ENCODE measurements at regions not wholly inside any gene's neighbourhood (a gene's known extent, or its start where the extent isn't known, plus 50 kb on each side); places are given as distances from the start of the nearest gene placed in this dataset.

DNA sequence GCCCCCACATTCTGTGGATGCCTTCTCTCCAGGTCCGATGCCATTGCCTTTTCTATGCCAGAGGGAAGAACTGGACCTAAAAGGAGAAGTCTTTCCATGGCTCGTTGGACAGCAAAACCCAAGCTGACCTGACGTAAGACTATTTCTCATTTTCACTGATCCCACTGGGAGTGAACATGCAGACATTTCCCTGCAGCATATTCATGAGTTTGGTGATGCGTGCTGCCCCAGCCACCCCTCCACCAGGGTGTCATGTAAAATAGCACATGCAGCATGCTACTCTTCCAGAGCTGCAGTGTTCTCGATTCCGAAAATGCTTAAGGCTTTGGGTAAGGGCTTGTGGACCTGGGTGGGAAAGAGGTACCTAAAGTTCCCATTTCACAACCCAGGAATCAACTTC lies 221.2 kb downstream of the UXS1 start:
- no peak overlapping the region for H2AFZ ChIP-seq (ENCODE audit: low read depth, low read length)
- no peak overlapping the region for H3K4me2 ChIP-seq (ENCODE audit: low read length)
- H3K79me2 ChIP-seq (replicated peaks; ENCODE audit: insufficient read depth, low read length): no peaks in the 10 kb centered on the region
- H4K20me1 ChIP-seq (ENCODE audit: insufficient read depth): no peaks in the 10 kb centered on the region
- H3K9ac ChIP-seq (ENCODE audit: low read length): no peak overlapping the region
- H3K9me2 ChIP-seq (ENCODE audit: insufficient read depth, low read length): no peaks in the 10 kb centered on the region
- H3K4me3 ChIP-seq (ENCODE audit: low read length): no peak overlapping the region
- no peak for TF ChIP-seq TAF1 (IDR thresholded peaks at IDR 0.05; ENCODE audit: low read depth)
- TF ChIP-seq SMC3 (conservative IDR thresholded peaks at IDR 0.05; ENCODE audit: poor library complexity): no peak
- TF ChIP-seq, protein P1, sequence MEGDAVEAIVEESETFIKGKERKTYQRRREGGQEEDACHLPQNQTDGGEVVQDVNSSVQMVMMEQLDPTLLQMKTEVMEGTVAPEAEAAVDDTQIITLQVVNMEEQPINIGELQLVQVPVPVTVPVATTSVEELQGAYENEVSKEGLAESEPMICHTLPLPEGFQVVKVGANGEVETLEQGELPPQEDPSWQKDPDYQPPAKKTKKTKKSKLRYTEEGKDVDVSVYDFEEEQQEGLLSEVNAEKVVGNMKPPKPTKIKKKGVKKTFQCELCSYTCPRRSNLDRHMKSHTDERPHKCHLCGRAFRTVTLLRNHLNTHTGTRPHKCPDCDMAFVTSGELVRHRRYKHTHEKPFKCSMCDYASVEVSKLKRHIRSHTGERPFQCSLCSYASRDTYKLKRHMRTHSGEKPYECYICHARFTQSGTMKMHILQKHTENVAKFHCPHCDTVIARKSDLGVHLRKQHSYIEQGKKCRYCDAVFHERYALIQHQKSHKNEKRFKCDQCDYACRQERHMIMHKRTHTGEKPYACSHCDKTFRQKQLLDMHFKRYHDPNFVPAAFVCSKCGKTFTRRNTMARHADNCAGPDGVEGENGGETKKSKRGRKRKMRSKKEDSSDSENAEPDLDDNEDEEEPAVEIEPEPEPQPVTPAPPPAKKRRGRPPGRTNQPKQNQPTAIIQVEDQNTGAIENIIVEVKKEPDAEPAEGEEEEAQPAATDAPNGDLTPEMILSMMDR (IDR thresholded peaks at IDR 0.05; ENCODE audit: poor library complexity, severe bottlenecking): no peak
- TF ChIP-seq MXI1 (conservative IDR thresholded peaks at IDR 0.05; ENCODE audit: poor library complexity, severe bottlenecking): no peak
- TF ChIP-seq EP300 (conservative IDR thresholded peaks at IDR 0.05; ENCODE audit: poor library complexity, severe bottlenecking): no peak
- no peak for TF ChIP-seq POLR2AphosphoS5 (IDR thresholded peaks at IDR 0.05)
- TF ChIP-seq RAD21 (conservative IDR thresholded peaks at IDR 0.05): no peak
- H3F3A ChIP-seq (ENCODE audit: insufficient read depth, low read length, poor library complexity, severe bottlenecking): no peaks in the 10 kb centered on the region
- H3K36me3 ChIP-seq (ENCODE audit: insufficient read depth, low read length): no peaks in the 10 kb centered on the region
- H3K27me3 ChIP-seq (ENCODE audit: insufficient read depth, low read depth, low read length): no peaks in the 10 kb centered on the region
- H3K9me3 ChIP-seq (ENCODE audit: low read length): no peaks in the 10 kb centered on the region
- H3K27ac ChIP-seq (ENCODE audit: low read length): no peak overlapping the region

- TF ChIP-seq RAD21 (conservative IDR thresholded peaks at IDR 0.05): no peak
- no peak overlapping the region for H3K27ac ChIP-seq (ENCODE audit: low read length)
These were observed 221.9 kb downstream of the UXS1 start for GRCh38 chr2:105972246-105972645.

DNA sequence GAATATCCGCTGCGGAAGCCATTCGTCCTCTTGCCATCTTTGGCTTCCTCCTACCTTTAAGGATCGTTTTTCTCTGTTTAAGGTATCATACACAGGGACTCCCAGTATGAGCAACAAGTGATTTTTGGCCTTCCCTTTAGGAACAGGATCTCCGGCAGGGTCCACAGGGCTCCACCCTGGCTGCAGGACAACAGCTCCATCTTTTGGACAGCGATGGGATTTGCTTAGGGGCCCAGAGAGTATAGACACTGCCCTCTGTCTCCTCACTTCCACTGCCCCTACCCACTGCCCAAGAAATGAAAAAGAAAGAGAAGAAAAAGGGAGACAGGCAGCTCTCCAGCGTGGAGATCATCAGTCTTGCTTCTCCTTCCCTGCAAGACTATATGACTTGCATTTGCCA lies 224.5 kb downstream of the UXS1 start:
- no peaks in the 10 kb centered on the region for H4K20me1 ChIP-seq (ENCODE audit: insufficient read depth)
- H3K9me3 ChIP-seq (ENCODE audit: low read length): no peaks in the 10 kb centered on the region
- no peak for TF ChIP-seq POLR2AphosphoS5 (IDR thresholded peaks at IDR 0.05)
- TF ChIP-seq SMC3 (conservative IDR thresholded peaks at IDR 0.05; ENCODE audit: poor library complexity): no peak
- TF ChIP-seq TAF1 (IDR thresholded peaks at IDR 0.05; ENCODE audit: low read depth): no peak
- TF ChIP-seq, protein P1 (IDR thresholded peaks at IDR 0.05; ENCODE audit: poor library complexity, severe bottlenecking): no peak
- TF ChIP-seq RAD21 (conservative IDR thresholded peaks at IDR 0.05): no peak
- TF ChIP-seq MXI1 (conservative IDR thresholded peaks at IDR 0.05; ENCODE audit: poor library complexity, severe bottlenecking): no peak
- TF ChIP-seq EP300 (conservative IDR thresholded peaks at IDR 0.05; ENCODE audit: poor library complexity, severe bottlenecking): no peak
- TF ChIP-seq EZH2 (IDR thresholded peaks at IDR 0.05; ENCODE audit: borderline replicate concordance, insufficient read depth, low read length, poor library complexity, severe bottlenecking): no peak
- TF ChIP-seq, protein P2, sequence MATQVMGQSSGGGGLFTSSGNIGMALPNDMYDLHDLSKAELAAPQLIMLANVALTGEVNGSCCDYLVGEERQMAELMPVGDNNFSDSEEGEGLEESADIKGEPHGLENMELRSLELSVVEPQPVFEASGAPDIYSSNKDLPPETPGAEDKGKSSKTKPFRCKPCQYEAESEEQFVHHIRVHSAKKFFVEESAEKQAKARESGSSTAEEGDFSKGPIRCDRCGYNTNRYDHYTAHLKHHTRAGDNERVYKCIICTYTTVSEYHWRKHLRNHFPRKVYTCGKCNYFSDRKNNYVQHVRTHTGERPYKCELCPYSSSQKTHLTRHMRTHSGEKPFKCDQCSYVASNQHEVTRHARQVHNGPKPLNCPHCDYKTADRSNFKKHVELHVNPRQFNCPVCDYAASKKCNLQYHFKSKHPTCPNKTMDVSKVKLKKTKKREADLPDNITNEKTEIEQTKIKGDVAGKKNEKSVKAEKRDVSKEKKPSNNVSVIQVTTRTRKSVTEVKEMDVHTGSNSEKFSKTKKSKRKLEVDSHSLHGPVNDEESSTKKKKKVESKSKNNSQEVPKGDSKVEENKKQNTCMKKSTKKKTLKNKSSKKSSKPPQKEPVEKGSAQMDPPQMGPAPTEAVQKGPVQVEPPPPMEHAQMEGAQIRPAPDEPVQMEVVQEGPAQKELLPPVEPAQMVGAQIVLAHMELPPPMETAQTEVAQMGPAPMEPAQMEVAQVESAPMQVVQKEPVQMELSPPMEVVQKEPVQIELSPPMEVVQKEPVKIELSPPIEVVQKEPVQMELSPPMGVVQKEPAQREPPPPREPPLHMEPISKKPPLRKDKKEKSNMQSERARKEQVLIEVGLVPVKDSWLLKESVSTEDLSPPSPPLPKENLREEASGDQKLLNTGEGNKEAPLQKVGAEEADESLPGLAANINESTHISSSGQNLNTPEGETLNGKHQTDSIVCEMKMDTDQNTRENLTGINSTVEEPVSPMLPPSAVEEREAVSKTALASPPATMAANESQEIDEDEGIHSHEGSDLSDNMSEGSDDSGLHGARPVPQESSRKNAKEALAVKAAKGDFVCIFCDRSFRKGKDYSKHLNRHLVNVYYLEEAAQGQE (IDR thresholded peaks at IDR 0.05; ENCODE audit: borderline replicate concordance): no peak
- H3K27ac ChIP-seq (ENCODE audit: low read length): no peak overlapping the region
- no peaks in the 10 kb centered on the region for H3K79me2 ChIP-seq (replicated peaks; ENCODE audit: insufficient read depth, low read length)
- H3F3A ChIP-seq (ENCODE audit: insufficient read depth, low read length, poor library complexity, severe bottlenecking): no peaks in the 10 kb centered on the region
- H3K9me2 ChIP-seq (ENCODE audit: insufficient read depth, low read length): no peaks in the 10 kb centered on the region
- H3K9ac ChIP-seq (ENCODE audit: low read length): no peak overlapping the region
- H3K36me3 ChIP-seq (ENCODE audit: insufficient read depth, low read length): no peaks in the 10 kb centered on the region
- H3K27me3 ChIP-seq (ENCODE audit: insufficient read depth, low read depth, low read length): no peaks in the 10 kb centered on the region
- no peak overlapping the region for H2AFZ ChIP-seq (ENCODE audit: low read depth, low read length)
- no peak overlapping the region for H3K4me3 ChIP-seq (ENCODE audit: low read length)
- no peak overlapping the region for H3K4me2 ChIP-seq (ENCODE audit: low read length)

More at GRCh38 chr2:105972246-105972645, 221.9 kb downstream of the UXS1 start:
- Histone ChIP-seq H3K4me2 (ENCODE audit: low read length) (no peak overlapping the region), H3F3A (ENCODE audit: insufficient read depth, low read length, poor library complexity, severe bottlenecking) (no peaks in the 10 kb centered on the region), H3K79me2 (replicated peaks; ENCODE audit: insufficient read depth, low read length) (no peaks in the 10 kb centered on the region), H3K27me3 (ENCODE audit: insufficient read depth, low read depth, low read length) (no peaks in the 10 kb centered on the region), H3K36me3 (ENCODE audit: insufficient read depth, low read length) (no peaks in the 10 kb centered on the region), H2AFZ (ENCODE audit: low read depth, low read length) (no peak overlapping the region), H3K9me3 (ENCODE audit: low read length) (no peaks in the 10 kb centered on the region), H3K9me2 (ENCODE audit: insufficient read depth, low read length) (no peaks in the 10 kb centered on the region), H4K20me1 (ENCODE audit: insufficient read depth) (no peaks in the 10 kb centered on the region), H3K4me3 (ENCODE audit: low read length) (no peak overlapping the region), H3K9ac (ENCODE audit: low read length) (no peak overlapping the region)

All from neural cell (in vitro differentiated cells).